Caco-2 (cell line): ENCODE measurements at regions not wholly inside any gene's neighbourhood (a gene's known extent, or its start where the extent isn't known, plus 50 kb on each side); places are given as distances from the start of the nearest gene placed in this dataset.

Experiments
- BruUV-seq: library from RNA; stranded (reverse); fragments of 400-500 nt; replicated peaks from 2 replicates; lab custom pipeline; 2021; lab: Mats Ljungman, UMichigan
- CTCF ChIA-PET: fragments of 300-600 bp; sonication (Branson Sonifier 250); formaldehyde crosslinking; loops from one replicate; lab custom pipeline; 2022; ENCODE audit warnings: antibody characterized with exemption; lab: Charles Lee
- POLR2A ChIA-PET: fragments of 300-600 bp; sonication (Branson Sonifier 250); formaldehyde crosslinking; loops from one replicate; lab custom pipeline; 2022; ENCODE audit warnings: antibody characterized with exemption; lab: Charles Lee
- DNase-seq, 2 experiments: peaks; one replicate each; pipeline versions ENCODE4 v3.0.0 to v3.0.0-alpha.2; 2020 to 2022
- H3K27me3 ChIP-seq: replicated peaks from 2 replicates; pipeline ENCODE4 v1.6.0; 2011; ENCODE audit warnings: low read length; ENCODE audit not compliant: control insufficient read depth, insufficient read depth
- H3K36me3 ChIP-seq: 2 replicates; pipeline ENCODE4 v1.5.1; 2011; ENCODE audit warnings: low read length; ENCODE audit not compliant: control insufficient read depth, insufficient read depth
- H3K4me1 ChIP-seq: fragments of 250-450 bp; sonication (Bioruptor Pico); 2 replicates; pipeline ENCODE4 v1.5.1; 2020; ENCODE audit warnings: mild to moderate bottlenecking
- H3K4me3 ChIP-seq: 2 replicates; pipeline ENCODE4 v1.5.1; 2011; ENCODE audit warnings: low read depth, mild to moderate bottlenecking, control low read depth, low read length
- H3K9me3 ChIP-seq: fragments of 250-450 bp; sonication (Bioruptor Pico); 2 replicates; pipeline ENCODE4 v1.5.1; 2020; ENCODE audit warnings: mild to moderate bottlenecking, moderate library complexity
- H3K27ac Mint-ChIP-seq: one replicate; pipeline ENCODE4 v1.8.0; 2022; ENCODE audit warnings: mixed read lengths; ENCODE audit not compliant: unreplicated experiment
- H3K27me3 Mint-ChIP-seq: one replicate; pipeline ENCODE4 v1.8.0; 2022; ENCODE audit warnings: mixed read lengths; ENCODE audit not compliant: insufficient read depth, unreplicated experiment
- H3K36me3 Mint-ChIP-seq: one replicate; pipeline ENCODE4 v1.8.0; 2022; ENCODE audit warnings: mild to moderate bottlenecking, mixed read lengths; ENCODE audit not compliant: insufficient read depth, unreplicated experiment
- H3K4me1 Mint-ChIP-seq: one replicate; pipeline ENCODE4 v1.8.0; 2022; ENCODE audit warnings: low read depth, mixed read lengths; ENCODE audit not compliant: unreplicated experiment
- H3K4me3 Mint-ChIP-seq: one replicate; pipeline ENCODE4 v1.8.0; 2022; ENCODE audit warnings: mild to moderate bottlenecking, moderate library complexity, mixed read lengths; ENCODE audit not compliant: unreplicated experiment
- H3K9me3 Mint-ChIP-seq: one replicate; pipeline ENCODE4 v1.8.0; 2022; ENCODE audit warnings: mixed read lengths; ENCODE audit not compliant: unreplicated experiment
- CTCF ChIP-seq, 2 experiments: fragments of 200-600 bp in 1 of 2; IDR thresholded peaks; 1 replicate in 1 of 2; 2 replicates in 1 of 2; pipeline versions ENCODE4 v1.5.1 to v1.8.0; 2011 to 2022; ENCODE audit warnings: antibody characterized with exemption in 1 of 2, control low read depth in 1 of 2, inconsistent platforms in 1 of 2, low read depth in 1 of 2, low read length in 1 of 2, mild to moderate bottlenecking in 1 of 2, moderate library complexity in 1 of 2; ENCODE audit not compliant: insufficient read depth in 1 of 2, severe bottlenecking in 1 of 2, unreplicated experiment in 1 of 2
- intact Hi-C: fragments of 100-400 bp; cut with micrococcal nuclease; formaldehyde crosslinking; loops from one replicate; pipeline ENCODE4 v1.10.0; 2022; ENCODE audit not compliant: unreplicated experiment

GRCh38 chr5:90153031-90153430 is 256.5 kb downstream of the CETN3 start:
- H3K4me1 Mint-ChIP-seq: no peaks in the 10 kb centered on the region
- CTCF ChIA-PET: no interaction called here

GRCh38 chr5:90144625-90145327 is 264.8 kb downstream of the CETN3 start:
- no peak overlapping the region for H3K27ac Mint-ChIP-seq
- no peak for TF ChIP-seq CTCF (IDR thresholded peaks at IDR 0.05; ENCODE audit: insufficient read depth in 1 of 2, low read depth in 1 of 2, low read length in 1 of 2, severe bottlenecking in 1 of 2, unreplicated experiment in 1 of 2)
- no peak for DNase-seq
- no peak overlapping the region for H3K4me3 Mint-ChIP-seq
- H3K9me3 ChIP-seq: no peaks in the 10 kb centered on the region; the same call in 1 of the 2 replicates
- BruUV-seq: no TSS peak
- intact Hi-C loops: no loop called here
- no peak overlapping the region for H3K4me3 ChIP-seq
- CTCF ChIA-PET: no interaction called here
- no peaks in the 10 kb centered on the region for H3K4me1 ChIP-seq
- no peaks in the 10 kb centered on the region for H3K36me3 ChIP-seq
- H3K4me1 Mint-ChIP-seq: no peaks in the 10 kb centered on the region
- no peaks in the 10 kb centered on the region for H3K36me3 Mint-ChIP-seq
- H3K27me3 Mint-ChIP-seq: no peaks in the 10 kb centered on the region
- no peaks in the 10 kb centered on the region for H3K27me3 ChIP-seq
- POLR2A ChIA-PET: no interaction called here
- peaks cover 11% of the 10 kb centered on the region for H3K9me3 Mint-ChIP-seq

More at GRCh38 chr5:90153031-90153430, 256.5 kb downstream of the CETN3 start:
- Mint-ChIP-seq H3K9me3 (peaks cover 15% of the 10 kb centered on the region), H3K4me3 (no peak overlapping the region), H3K27me3 (no peaks in the 10 kb centered on the region), H3K36me3 (no peaks in the 10 kb centered on the region), H3K27ac (no peak overlapping the region)
- POLR2A ChIA-PET: no interaction called here
- no peak for DNase-seq
- Histone ChIP-seq H3K4me3 (no peak overlapping the region), H3K9me3 (no peaks in the 10 kb centered on the region), H3K27me3 (no peaks in the 10 kb centered on the region), H3K4me1 (no peaks in the 10 kb centered on the region), H3K36me3 (no peaks in the 10 kb centered on the region)
- BruUV-seq: no TSS peak
- no peak for TF ChIP-seq CTCF (IDR thresholded peaks at IDR 0.05; ENCODE audit: insufficient read depth in 1 of 2, low read depth in 1 of 2, low read length in 1 of 2, severe bottlenecking in 1 of 2, unreplicated experiment in 1 of 2)
- intact Hi-C loops: no loop called here

GRCh38 chr5:90142541-90142940 is 267.0 kb downstream of the CETN3 start:
- CTCF ChIA-PET: no interaction called here

More at GRCh38 chr5:90142541-90142940, 267.0 kb downstream of the CETN3 start:
- Histone ChIP-seq H3K36me3 (no peaks in the 10 kb centered on the region), H3K27me3 (no peaks in the 10 kb centered on the region), H3K9me3 (no peaks in the 10 kb centered on the region; the same call in 1 of the 2 replicates), H3K4me1 (no peaks in the 10 kb centered on the region), H3K4me3 (no peak overlapping the region)
- peak overlapping the region; percentile 14 for H3K27ac Mint-ChIP-seq
- TF ChIP-seq CTCF (IDR thresholded peaks at IDR 0.05; ENCODE audit: insufficient read depth in 1 of 2, low read depth in 1 of 2, low read length in 1 of 2, severe bottlenecking in 1 of 2, unreplicated experiment in 1 of 2): no peak
- intact Hi-C loops: no loop called here
- no peak overlapping the region for H3K4me3 Mint-ChIP-seq
- POLR2A ChIA-PET: no interaction called here
- H3K27me3 Mint-ChIP-seq: no peaks in the 10 kb centered on the region
- no TSS peak for BruUV-seq
- H3K9me3 Mint-ChIP-seq: peaks cover under 1% of the 10 kb centered on the region
- DNase-seq: no peak
- no peaks in the 10 kb centered on the region for H3K36me3 Mint-ChIP-seq
- no peaks in the 10 kb centered on the region for H3K4me1 Mint-ChIP-seq
